Transverse colon (tissue), 4 donors: ENCODE measurements at regions not wholly inside any gene's neighbourhood (a gene's known extent, or its start where the extent isn't known, plus 50 kb on each side); places are given as distances from the start of the nearest gene placed in this dataset.
"Not testable (repeated sequence)": the region's sequence is repeated elsewhere in the genome, so short reads cannot be mapped to it uniquely, and the experiment has no call there.

Source experiments
- POLR2AphosphoS5 ChIP-seq, 3 donors: sonication (generic); formaldehyde crosslinking; IDR thresholded peaks; one replicate each; pipeline ENCODE4 v1.6.1; 2016; ENCODE audit warnings: antibody characterized with exemption in 3 of 3
- TF ChIP-seq, protein P1 (sequence below), 5 experiments: fragments of 200-600 bp in 3 of 5; fragments of 450-650 bp in 2 of 5; sonication (generic) in 3 of 5; IDR thresholded peaks; 1 replicate in 2 of 5; 2 replicates in 3 of 5; pipeline ENCODE4 v1.5.1; 2016 to 2017; ENCODE audit warnings: antibody characterized with exemption in 5 of 5, inconsistent platforms in 3 of 5, mild to moderate bottlenecking in 2 of 5, moderate library complexity in 1 of 5

DNA sequence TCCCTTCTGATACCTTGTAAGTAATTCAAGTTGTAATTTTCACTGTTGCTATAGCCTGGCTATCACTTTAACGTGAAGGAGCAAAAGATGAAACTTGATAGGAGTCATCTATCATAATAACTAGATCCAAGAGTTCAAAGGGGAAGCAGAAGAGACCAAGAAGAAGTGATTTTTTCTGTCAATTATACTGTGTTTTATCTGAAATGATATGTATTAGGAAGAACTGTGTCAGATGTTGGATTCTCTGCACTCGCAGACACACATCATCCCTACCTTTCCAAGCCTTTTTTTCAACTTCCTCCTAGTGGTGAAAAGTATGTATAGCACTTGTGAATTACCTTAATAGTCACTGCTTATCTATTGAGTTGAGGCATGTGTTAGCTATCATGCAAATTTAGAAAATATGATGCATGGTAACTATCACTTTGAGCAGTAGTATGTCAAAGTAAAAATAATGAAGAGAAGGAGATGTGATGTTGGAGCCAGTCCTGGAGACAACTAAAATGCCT lies 864.2 kb downstream of the PRIM2 start:
- not testable (repeated sequence) for TF ChIP-seq POLR2AphosphoS5 (IDR thresholded peaks at IDR 0.05)
- TF ChIP-seq, protein P1, sequence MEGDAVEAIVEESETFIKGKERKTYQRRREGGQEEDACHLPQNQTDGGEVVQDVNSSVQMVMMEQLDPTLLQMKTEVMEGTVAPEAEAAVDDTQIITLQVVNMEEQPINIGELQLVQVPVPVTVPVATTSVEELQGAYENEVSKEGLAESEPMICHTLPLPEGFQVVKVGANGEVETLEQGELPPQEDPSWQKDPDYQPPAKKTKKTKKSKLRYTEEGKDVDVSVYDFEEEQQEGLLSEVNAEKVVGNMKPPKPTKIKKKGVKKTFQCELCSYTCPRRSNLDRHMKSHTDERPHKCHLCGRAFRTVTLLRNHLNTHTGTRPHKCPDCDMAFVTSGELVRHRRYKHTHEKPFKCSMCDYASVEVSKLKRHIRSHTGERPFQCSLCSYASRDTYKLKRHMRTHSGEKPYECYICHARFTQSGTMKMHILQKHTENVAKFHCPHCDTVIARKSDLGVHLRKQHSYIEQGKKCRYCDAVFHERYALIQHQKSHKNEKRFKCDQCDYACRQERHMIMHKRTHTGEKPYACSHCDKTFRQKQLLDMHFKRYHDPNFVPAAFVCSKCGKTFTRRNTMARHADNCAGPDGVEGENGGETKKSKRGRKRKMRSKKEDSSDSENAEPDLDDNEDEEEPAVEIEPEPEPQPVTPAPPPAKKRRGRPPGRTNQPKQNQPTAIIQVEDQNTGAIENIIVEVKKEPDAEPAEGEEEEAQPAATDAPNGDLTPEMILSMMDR (IDR thresholded peaks at IDR 0.05), result not testable (repeated sequence)
